H1 (cell line): ENCODE measurements at regions not wholly inside any gene's neighbourhood (a gene's known extent, or its start where the extent isn't known, plus 50 kb on each side); places are given as distances from the start of the nearest gene placed in this dataset.

ENCODE experiments used
- CTCF ChIA-PET: fragments of 300-600 bp; sonication (Branson Sonifier 250); formaldehyde crosslinking; loops from one replicate; lab custom pipeline; 2021; ENCODE audit not compliant: partially characterized antibody; lab: Charles Lee
- POLR2A ChIA-PET: fragments of 300-600 bp; sonication (Branson Sonifier 250); formaldehyde crosslinking; loops from one replicate; lab custom pipeline; 2021; ENCODE audit warnings: inconsistent platforms; ENCODE audit not compliant: partially characterized antibody; lab: Charles Lee
- DNase-seq, 2 experiments: peaks; one replicate each; pipeline versions ENCODE4 v3.0.0 to v3.0.0-alpha.2; 2010 to 2022; ENCODE audit warnings: low spot score in 2 of 2, low read depth in 1 of 2, mixed read lengths in 1 of 2
- FAIRE-seq: peaks from 2 replicates; lab custom pipeline; 2011; peaks lifted over from hg19 to GRCh38; lab: Jason Lieb, UNC
- H2AFZ ChIP-seq: 2 replicates; pipeline ENCODE4 v1.8.1; 2012; ENCODE audit warnings: low read length, inconsistent platforms
- H2AK5ac ChIP-seq: 2 replicates; pipeline ENCODE4 v1.6.1; 2013; ENCODE audit warnings: low read depth, low read length
- H2BK120ac ChIP-seq: replicated peaks from 2 replicates; pipeline ENCODE3; 2013; ENCODE audit warnings: low read depth, low read length, inconsistent platforms
- H2BK12ac ChIP-seq: 2 replicates; pipeline ENCODE4 v1.6.1; 2013; ENCODE audit warnings: low read depth, low read length
- H2BK15ac ChIP-seq: 2 replicates; pipeline ENCODE4 v1.6.1; 2013; ENCODE audit warnings: low read length
- H2BK20ac ChIP-seq: 2 replicates; pipeline ENCODE4 v1.6.1; 2013; ENCODE audit warnings: low read length
- H2BK5ac ChIP-seq: 2 replicates; pipeline ENCODE4 v1.6.1; 2013; ENCODE audit warnings: low read depth, low read length
- H3K14ac ChIP-seq: 2 replicates; pipeline ENCODE4 v1.6.1; 2013; ENCODE audit warnings: inconsistent platforms; ENCODE audit not compliant: insufficient read length
- H3K18ac ChIP-seq: 2 replicates; pipeline ENCODE4 v1.6.1; 2013; ENCODE audit warnings: low read length; ENCODE audit errors: extremely low read depth
- H3K23ac ChIP-seq: 2 replicates; pipeline ENCODE4 v1.6.1; 2013; ENCODE audit warnings: inconsistent platforms; ENCODE audit not compliant: insufficient read length
- H3K23me2 ChIP-seq: 2 replicates; pipeline ENCODE4 v1.6.1; 2013; ENCODE audit warnings: low read depth, low read length
- H3K27ac ChIP-seq: 2 replicates; pipeline ENCODE4 v1.6.1; 2011; ENCODE audit warnings: low read depth, low read length, inconsistent platforms
- H3K27me3 ChIP-seq, 4 experiments: replicated peaks in 1 of 4; 1 replicate in 1 of 4; 2 replicates in 3 of 4; pipeline versions ENCODE4 v1.6.1 to v1.8.1; 2011 to 2013; ENCODE audit warnings: low read length in 3 of 4, mild to moderate bottlenecking in 3 of 4, inconsistent platforms in 2 of 4, mixed read lengths in 2 of 4, moderate library complexity in 1 of 4; ENCODE audit not compliant: control insufficient read depth in 3 of 4, insufficient read depth in 3 of 4; ENCODE audit errors: extremely low read depth in 1 of 4
- H3K36me3 ChIP-seq, 4 experiments: 2 replicates each; pipeline versions ENCODE4 v1.6.1 to v1.8.1; 2011 to 2013; ENCODE audit warnings: mild to moderate bottlenecking in 4 of 4, low read length in 3 of 4, moderate library complexity in 2 of 4, control low read depth in 1 of 4, inconsistent platforms in 1 of 4; ENCODE audit not compliant: insufficient read depth in 4 of 4, control insufficient read depth in 2 of 4
- H3K4ac ChIP-seq: replicated peaks from 2 replicates; pipeline ENCODE3; 2013; ENCODE audit warnings: low read length, low read depth, mixed read lengths, inconsistent platforms; ENCODE audit not compliant: insufficient read length
- H3K4me1 ChIP-seq, 4 experiments: replicated peaks in 1 of 4; 1 replicate in 1 of 4; 2 replicates in 3 of 4; pipeline versions ENCODE4 v1.6.1 to v1.8.1; 2011 to 2013; ENCODE audit warnings: low read length in 3 of 4, inconsistent platforms in 2 of 4, mixed read lengths in 1 of 4; ENCODE audit not compliant: insufficient read depth in 4 of 4, control insufficient read depth in 3 of 4
- H3K4me2 ChIP-seq, 2 experiments: 2 replicates each; pipeline versions ENCODE4 v1.6.1 to v1.8.1; 2011 to 2013; ENCODE audit warnings: low read depth in 2 of 2, low read length in 2 of 2, control low read depth in 1 of 2, inconsistent platforms in 1 of 2, mild to moderate bottlenecking in 1 of 2; ENCODE audit not compliant: insufficient read depth in 1 of 2
- H3K4me3 ChIP-seq, 4 experiments: fragments of 200-600, 300-600 bp in 1 of 4; sonication (generic), shearing (Covaris generic), sonication (Bioruptor Twin) in 1 of 4; 2 replicates each; pipeline versions ENCODE4 v1.5.1 to v1.8.1; 2011 to 2016; ENCODE audit warnings: low read length in 4 of 4, low read depth in 3 of 4, control low read depth in 2 of 4, inconsistent platforms in 2 of 4, mild to moderate bottlenecking in 2 of 4, mixed read lengths in 1 of 4, moderate library complexity in 1 of 4; ENCODE audit not compliant: insufficient read depth in 2 of 4; ENCODE audit errors: extremely low read depth in 1 of 4
- H3K56ac ChIP-seq: replicated peaks from 2 replicates; pipeline ENCODE3; 2013; ENCODE audit warnings: low read depth, mild to moderate bottlenecking, mixed read lengths, low read length, inconsistent platforms; ENCODE audit not compliant: insufficient read length
- H3K79me1 ChIP-seq: 2 replicates; pipeline ENCODE4 v1.6.1; 2013; ENCODE audit warnings: low read depth, low read length, control low read depth
- H3K79me2 ChIP-seq, 2 experiments: 2 replicates each; pipeline versions ENCODE4 v1.6.1 to v1.8.1; 2012 to 2013; ENCODE audit warnings: low read length in 2 of 2, mild to moderate bottlenecking in 2 of 2, inconsistent platforms in 1 of 2; ENCODE audit not compliant: insufficient read depth in 2 of 2, control insufficient read depth in 1 of 2
- H3K9ac ChIP-seq, 4 experiments: replicated peaks in 1 of 4; 1 replicate in 1 of 4; 2 replicates in 3 of 4; pipeline versions ENCODE4 v1.6.1 to v1.8.1; 2011 to 2013; ENCODE audit warnings: low read depth in 3 of 4, low read length in 3 of 4, control low read depth in 2 of 4, mild to moderate bottlenecking in 2 of 4, moderate library complexity in 2 of 4, inconsistent platforms in 1 of 4; ENCODE audit errors: extremely low read depth in 1 of 4
- H3K9me3 ChIP-seq, 2 experiments: 2 replicates each; pipeline versions ENCODE4 v1.6.1 to v1.8.1; 2012 to 2013; ENCODE audit warnings: mild to moderate bottlenecking in 2 of 2, moderate library complexity in 2 of 2, control low read depth in 1 of 2, inconsistent platforms in 1 of 2, low read depth in 1 of 2, low read length in 1 of 2, mixed read lengths in 1 of 2; ENCODE audit not compliant: insufficient read depth in 2 of 2
- H4K20me1 ChIP-seq, 2 experiments: replicated peaks in 1 of 2; 2 replicates each; pipeline versions ENCODE3 to v1.8.1; 2011 to 2013; ENCODE audit warnings: inconsistent platforms in 2 of 2, low read length in 2 of 2, mild to moderate bottlenecking in 1 of 2; ENCODE audit not compliant: insufficient read depth in 2 of 2, control insufficient read depth in 1 of 2
- H4K5ac ChIP-seq: 2 replicates; pipeline ENCODE4 v1.6.1; 2013; ENCODE audit warnings: low read length, low read depth, mixed read lengths, inconsistent platforms; ENCODE audit not compliant: insufficient read length
- H4K8ac ChIP-seq: 2 replicates; pipeline ENCODE4 v1.8.0; 2013; ENCODE audit warnings: mild to moderate bottlenecking, moderate library complexity, low read length, inconsistent platforms; ENCODE audit not compliant: insufficient read depth; ENCODE audit errors: extremely low read depth
- H4K91ac ChIP-seq: replicated peaks from 2 replicates; pipeline ENCODE3; 2013; ENCODE audit warnings: low read length, mixed read lengths, inconsistent platforms; ENCODE audit not compliant: insufficient read length
- ASH2L ChIP-seq: fragments of 200-600, 300-600 bp; sonication (generic); IDR thresholded peaks from one replicate; pipeline ENCODE4 v1.7.1; 2017; ENCODE audit warnings: low read length
- BACH1 ChIP-seq: IDR thresholded peaks from 2 replicates; pipeline ENCODE4 v1.6.1; 2012; ENCODE audit warnings: low read length, improper control_type of control experiment
- BRCA1 ChIP-seq: IDR thresholded peaks from 2 replicates; pipeline ENCODE4 v1.6.1; 2012; ENCODE audit warnings: low read depth, low read length, improper control_type of control experiment
- CBX5 ChIP-seq: fragments of 300-800, 300-1000 bp; sonication (generic); IDR thresholded peaks from 2 replicates; pipeline ENCODE4 v1.7.1; 2016; ENCODE audit warnings: antibody characterized with exemption, low read length, low read depth
- EP300 ChIP-seq, 2 experiments: IDR thresholded peaks; 1 replicate in 1 of 2; 2 replicates in 1 of 2; pipeline ENCODE4 v1.6.1; 2011 to 2012; ENCODE audit warnings: low read depth in 2 of 2, low read length in 2 of 2, mild to moderate bottlenecking in 2 of 2, borderline replicate concordance in 1 of 2, inconsistent platforms in 1 of 2, moderate library complexity in 1 of 2
- FOSL1 ChIP-seq: IDR thresholded peaks from 2 replicates; pipeline ENCODE4 v1.6.1; 2011; ENCODE audit warnings: mild to moderate bottlenecking, low read depth, low read length, moderate library complexity; ENCODE audit not compliant: insufficient read depth
- GTF2F1 ChIP-seq: IDR thresholded peaks from 2 replicates; pipeline ENCODE4 v1.6.1; 2012; ENCODE audit warnings: low read depth, low read length, improper control_type of control experiment, borderline replicate concordance
- HDAC2 ChIP-seq, 2 experiments: fragments of 300-600 bp in 1 of 2; sonication (generic) in 1 of 2; IDR thresholded peaks; 2 replicates each; pipeline ENCODE4 v1.6.1; 2011 to 2012; ENCODE audit warnings: low read depth in 2 of 2, low read length in 2 of 2, mild to moderate bottlenecking in 2 of 2, moderate library complexity in 2 of 2, borderline replicate concordance in 1 of 2, inconsistent platforms in 1 of 2
- KDM5A ChIP-seq: fragments of 200-600 bp; IDR thresholded peaks from 2 replicates; pipeline ENCODE4 v1.7.1; 2012; ENCODE audit warnings: mild to moderate bottlenecking, low read length, inconsistent platforms, mixed read lengths
- NANOG ChIP-seq: IDR thresholded peaks from 2 replicates; pipeline ENCODE4 v1.6.1; 2011; ENCODE audit warnings: low read length, low read depth, mild to moderate bottlenecking, inconsistent platforms; ENCODE audit not compliant: insufficient read depth, poor library complexity, severe bottlenecking
- RAD21 ChIP-seq, 2 experiments: IDR thresholded peaks in 1 of 2; conservative IDR thresholded peaks in 1 of 2; 2 replicates each; pipeline ENCODE4 v1.6.1; 2011; ENCODE audit warnings: low read depth in 2 of 2, low read length in 2 of 2, improper control_type of control experiment in 1 of 2, inconsistent platforms in 1 of 2, mild to moderate bottlenecking in 1 of 2, moderate library complexity in 1 of 2
- SIRT6 ChIP-seq: IDR thresholded peaks from one replicate; pipeline ENCODE4 v1.7.1; 2012; ENCODE audit warnings: low read length, inconsistent platforms
- SIX5 ChIP-seq: IDR thresholded peaks from 2 replicates; pipeline ENCODE4 v1.6.1; 2011; ENCODE audit warnings: mild to moderate bottlenecking, low read depth, low read length
- TAF7 ChIP-seq: optimal IDR thresholded peaks from 2 replicates; pipeline ENCODE3; 2011; ENCODE audit warnings: low read depth, mild to moderate bottlenecking, inconsistent platforms, low read length, moderate library complexity, borderline replicate concordance
- WGBS, 2 experiments: shearing (Covaris generic) in 1 of 2; methylation state at CpG; one replicate each; pipeline versions ENCODE4 v1.1.6 to v1.1.7; 2013 to 2015; ENCODE audit warnings: low lambda C conversion rate in 2 of 2, mixed read lengths in 2 of 2, inconsistent platforms in 1 of 2, low coverage in 1 of 2, missing lambda C conversion rate in 1 of 2; ENCODE audit not compliant: insufficient replicate concordance in 2 of 2, insufficient coverage in 1 of 2, insufficient read length in 1 of 2; ENCODE audit errors: extremely low coverage in 1 of 2, missing lambda C conversion rate in 1 of 2; 5-methylcytosine and 5-hydroxymethylcytosine counted together

DNA sequence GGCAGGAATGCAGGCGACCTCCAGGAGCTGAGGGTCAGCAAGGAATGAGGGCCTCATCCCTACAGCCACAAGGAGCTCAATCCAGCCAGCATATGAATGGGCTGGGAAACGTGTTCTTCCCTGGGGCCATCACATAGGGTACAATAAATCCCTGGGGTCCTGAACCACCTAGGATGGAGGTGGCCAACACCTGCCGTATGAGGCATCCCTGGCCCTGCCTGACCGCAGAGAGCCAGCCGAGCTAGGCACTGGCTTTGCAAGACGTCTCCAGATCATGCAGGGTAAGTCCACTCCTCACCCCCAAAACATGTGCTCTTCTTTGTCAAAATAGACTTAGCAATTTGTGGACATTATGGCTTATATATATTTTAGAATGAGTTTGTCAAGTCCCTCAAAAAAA, 303.7 kb upstream of the DIO3 start:
- Histone ChIP-seq H3K79me1 (no peaks in the 10 kb centered on the region), H2BK5ac (no peak overlapping the region), H3K56ac (no peak overlapping the region), H3K14ac (no peak overlapping the region), H2BK20ac (no peak overlapping the region), H4K91ac (peak overlapping the region; percentile 42), H4K20me1 (no peaks in the 10 kb centered on the region), H2AK5ac (no peak overlapping the region), H3K27me3 (no peaks in the 10 kb centered on the region), H3K18ac (no peak overlapping the region), H3K23ac (no peak overlapping the region), H3K4me1 (no peaks in the 10 kb centered on the region), H3K27ac (no peak overlapping the region), H3K9ac (no peak overlapping the region), H3K4ac (no peak overlapping the region), H2BK12ac (no peak overlapping the region), H4K5ac (no peak overlapping the region), H2AFZ (no peak overlapping the region), H3K79me2 (no peaks in the 10 kb centered on the region), H2BK15ac (no peak overlapping the region), H4K8ac (no peak overlapping the region), H3K4me2 (no peak overlapping the region), H2BK120ac (no peak overlapping the region), H3K4me3 (no peak overlapping the region), H3K36me3 (no peaks in the 10 kb centered on the region), H3K23me2 (no peaks in the 10 kb centered on the region), H3K9me3 (peaks cover 0 to 6% of the 10 kb centered on the region in 2 experiments; a peak in 1 of 4 replicates)
- ChIA-PET CTCF (no interaction called here), POLR2A (interaction anchor here (0.6 kb wide), 1 partner anchor 133 kb away, joined by 3 read pairs; no protein-coding TSS in a partner anchor)
- no peak for FAIRE-seq
- no peak for DNase-seq
- WGBS, 2 experiments, result 92% methylated on average over 6 of the region's 6 CpGs; no CpG with 5 or more reads in 1 of the 2 experiments
- TF ChIP-seq GTF2F1 (no peak), ASH2L (no peak), BACH1 (no peak), SIX5 (no peak), FOSL1 (no peak), BRCA1 (no peak), NANOG (no peak), EP300 (IDR thresholded peaks at IDR 0.05; ENCODE audit: borderline replicate concordance in 1 of 2, low read depth in 2 of 2, low read length in 2 of 2) (no peak), KDM5A (no peak), HDAC2 (IDR thresholded peaks at IDR 0.05; ENCODE audit: borderline replicate concordance in 1 of 2, low read depth in 2 of 2, low read length in 2 of 2) (no peak), SIRT6 (no peak), RAD21 (IDR thresholded peaks at IDR 0.05 in 1 of 2, conservative IDR thresholded peaks at IDR 0.05 in 1 of 2; ENCODE audit: low read depth in 2 of 2, low read length in 2 of 2) (no peak), CBX5 (no peak), TAF7 (no peak)
